ENCODE measurements at regions not wholly inside any gene's neighbourhood (a gene's known extent, or its start where the extent isn't known, plus 50 kb on each side); places are given as distances from the start of the nearest gene placed in this dataset.

DNA sequence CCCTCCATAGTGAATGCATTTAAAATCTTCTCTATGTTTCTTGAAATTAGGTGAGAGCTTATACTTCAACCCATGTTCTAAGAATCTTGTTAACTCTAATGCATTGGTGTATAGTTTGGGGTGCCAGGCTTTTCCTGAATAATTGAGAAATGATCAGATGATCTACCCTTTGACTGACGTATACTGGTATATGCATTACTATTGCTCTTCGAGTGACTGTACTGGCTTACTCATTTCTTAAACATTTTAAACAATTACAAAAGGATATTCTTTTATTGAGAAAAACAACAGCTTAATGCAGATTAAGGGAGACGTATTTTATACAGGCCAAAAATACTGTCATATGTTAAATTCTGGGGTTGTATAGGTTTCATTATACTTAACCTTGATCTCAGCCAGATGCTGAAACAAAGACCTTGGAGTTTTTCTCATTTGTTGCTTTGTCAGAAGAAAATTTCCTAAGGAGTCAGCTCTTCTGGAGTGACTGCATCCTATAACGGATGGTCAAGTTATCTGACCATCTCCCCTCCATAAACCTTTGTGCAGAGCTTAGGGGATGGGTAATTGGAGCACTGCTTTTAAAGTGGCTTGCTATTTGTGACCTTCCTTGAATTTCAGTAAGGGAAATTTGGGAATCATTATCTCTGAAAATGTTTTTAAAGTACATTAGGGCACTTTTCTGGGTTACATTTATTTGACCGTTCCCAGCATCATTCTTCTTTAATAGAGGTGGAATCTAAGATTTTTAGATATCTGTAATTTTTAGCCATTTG, 507.6 kb downstream of the PCNX1 start:
- Histone ChIP-seq H2AFZ (ENCODE audit: low read depth, low read length) (no peak overlapping the region), H3K27ac (ENCODE audit: low read depth, low read length) (peak overlapping the region; percentile 56), H3K9me3 (ENCODE audit: insufficient read depth, low read depth, low read length) (no peaks in the 10 kb centered on the region), H3K9ac (ENCODE audit: low read length) (peak overlapping the region; percentile 42), H3K4me2 (ENCODE audit: low read length) (peak overlapping the region; percentile 64), H3K4me1 (ENCODE audit: insufficient read depth, low read length) (peaks cover 9% of the 10 kb centered on the region), H3K4me3 (ENCODE audit: insufficient read depth, low read depth, low read length) (no peak overlapping the region), H3K36me3 (ENCODE audit: insufficient read depth, low read length) (no peaks in the 10 kb centered on the region), H4K20me1 (ENCODE audit: insufficient read depth, low read length) (peaks cover 5% of the 10 kb centered on the region), H3K79me2 (ENCODE audit: insufficient read depth, low read length) (peaks cover 49% of the 10 kb centered on the region), H3K27me3 (ENCODE audit: insufficient read depth, low read length) (no peaks in the 10 kb centered on the region)
- TF ChIP-seq EZH2 (IDR thresholded peaks at IDR 0.05; ENCODE audit: insufficient read depth, low read length), result no peak
- TF ChIP-seq, protein P1, sequence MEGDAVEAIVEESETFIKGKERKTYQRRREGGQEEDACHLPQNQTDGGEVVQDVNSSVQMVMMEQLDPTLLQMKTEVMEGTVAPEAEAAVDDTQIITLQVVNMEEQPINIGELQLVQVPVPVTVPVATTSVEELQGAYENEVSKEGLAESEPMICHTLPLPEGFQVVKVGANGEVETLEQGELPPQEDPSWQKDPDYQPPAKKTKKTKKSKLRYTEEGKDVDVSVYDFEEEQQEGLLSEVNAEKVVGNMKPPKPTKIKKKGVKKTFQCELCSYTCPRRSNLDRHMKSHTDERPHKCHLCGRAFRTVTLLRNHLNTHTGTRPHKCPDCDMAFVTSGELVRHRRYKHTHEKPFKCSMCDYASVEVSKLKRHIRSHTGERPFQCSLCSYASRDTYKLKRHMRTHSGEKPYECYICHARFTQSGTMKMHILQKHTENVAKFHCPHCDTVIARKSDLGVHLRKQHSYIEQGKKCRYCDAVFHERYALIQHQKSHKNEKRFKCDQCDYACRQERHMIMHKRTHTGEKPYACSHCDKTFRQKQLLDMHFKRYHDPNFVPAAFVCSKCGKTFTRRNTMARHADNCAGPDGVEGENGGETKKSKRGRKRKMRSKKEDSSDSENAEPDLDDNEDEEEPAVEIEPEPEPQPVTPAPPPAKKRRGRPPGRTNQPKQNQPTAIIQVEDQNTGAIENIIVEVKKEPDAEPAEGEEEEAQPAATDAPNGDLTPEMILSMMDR (IDR thresholded peaks at IDR 0.05; ENCODE audit: insufficient read depth, low read depth, low read length), result no peak
- peaks cover 3% of the 10 kb centered on the region for H3K4me1 Mint-ChIP-seq (ENCODE audit: low read depth, unreplicated experiment)
- DNase-seq (ENCODE audit: low read depth) (peak; percentile 53), FAIRE-seq (peak; percentile 64)
- H3K36me3 Mint-ChIP-seq (ENCODE audit: low read depth, unreplicated experiment), result no peaks in the 10 kb centered on the region
- no peak overlapping the region for H3K4me3 Mint-ChIP-seq (ENCODE audit: unreplicated experiment)
- no peaks in the 10 kb centered on the region for H3K27me3 Mint-ChIP-seq (ENCODE audit: low read depth, unreplicated experiment)
- H3K27ac Mint-ChIP-seq (ENCODE audit: unreplicated experiment), result no peak overlapping the region
- H3K9me3 Mint-ChIP-seq (ENCODE audit: unreplicated experiment), result peaks cover 2% of the 10 kb centered on the region

DNA sequence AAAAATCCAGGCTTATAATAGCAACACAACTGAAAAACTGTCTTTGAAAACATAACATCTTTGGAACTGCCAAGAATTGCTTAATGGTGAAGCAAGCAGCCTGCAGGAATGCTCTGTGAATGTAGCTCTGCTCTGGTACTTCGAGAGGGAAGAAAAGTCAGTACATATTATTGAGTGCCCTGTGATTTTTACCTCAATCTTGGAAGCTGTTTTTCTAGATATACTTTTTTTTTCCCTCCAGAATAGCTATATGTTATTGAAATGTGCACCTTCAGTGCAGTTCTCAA, 508.1 kb downstream of the PCNX1 start:
- no peaks in the 10 kb centered on the region for H3K36me3 Mint-ChIP-seq (ENCODE audit: low read depth, unreplicated experiment)
- peak; percentile 69 for DNase-seq (ENCODE audit: low read depth)
- no peaks in the 10 kb centered on the region for H3K27me3 Mint-ChIP-seq (ENCODE audit: low read depth, unreplicated experiment)
- FAIRE-seq, result no peak
- peaks cover 46% of the 10 kb centered on the region for H3K79me2 ChIP-seq (ENCODE audit: insufficient read depth, low read length)
- H3K27ac Mint-ChIP-seq (ENCODE audit: unreplicated experiment), result no peak overlapping the region
- H3K36me3 ChIP-seq (ENCODE audit: insufficient read depth, low read length), result no peaks in the 10 kb centered on the region
- peak overlapping the region; percentile 42 for H3K9ac ChIP-seq (ENCODE audit: low read length)
- peak overlapping the region; percentile 64 for H3K4me2 ChIP-seq (ENCODE audit: low read length)
- H3K4me3 Mint-ChIP-seq (ENCODE audit: unreplicated experiment), result no peak overlapping the region
- no peak overlapping the region for H2AFZ ChIP-seq (ENCODE audit: low read depth, low read length)
- no peaks in the 10 kb centered on the region for H3K9me3 ChIP-seq (ENCODE audit: insufficient read depth, low read depth, low read length)
- peaks cover 9% of the 10 kb centered on the region for H3K4me1 ChIP-seq (ENCODE audit: insufficient read depth, low read length)
- peak overlapping the region; percentile 56 for H3K27ac ChIP-seq (ENCODE audit: low read depth, low read length)
- peaks cover 3% of the 10 kb centered on the region for H3K4me1 Mint-ChIP-seq (ENCODE audit: low read depth, unreplicated experiment)
- peaks cover 2% of the 10 kb centered on the region for H3K9me3 Mint-ChIP-seq (ENCODE audit: unreplicated experiment)
- no peak overlapping the region for H3K4me3 ChIP-seq (ENCODE audit: insufficient read depth, low read depth, low read length)
- no peak for TF ChIP-seq EZH2 (IDR thresholded peaks at IDR 0.05; ENCODE audit: insufficient read depth, low read length)
- TF ChIP-seq, protein P1 (IDR thresholded peaks at IDR 0.05; ENCODE audit: insufficient read depth, low read depth, low read length), result no peak
- H4K20me1 ChIP-seq (ENCODE audit: insufficient read depth, low read length), result peaks cover 5% of the 10 kb centered on the region
- H3K27me3 ChIP-seq (ENCODE audit: insufficient read depth, low read length), result no peaks in the 10 kb centered on the region

DNA sequence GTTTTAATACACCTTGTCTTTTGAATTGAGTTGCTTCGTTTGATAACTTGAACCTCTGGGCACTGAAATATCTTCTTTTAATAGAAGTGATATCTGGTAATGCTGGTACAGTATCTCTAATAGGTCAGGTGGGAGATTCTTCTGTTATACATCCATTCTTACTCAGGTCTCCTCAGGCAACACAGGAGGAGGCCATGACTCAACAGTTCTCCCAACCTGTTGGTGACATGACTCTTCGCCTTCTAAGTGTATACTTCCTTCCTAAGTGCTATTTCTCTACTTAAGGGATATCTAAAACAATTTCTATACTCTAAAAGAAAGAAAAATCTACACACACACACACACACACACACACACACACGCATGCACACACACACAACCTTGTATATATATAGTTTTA, 509.1 kb downstream of the PCNX1 start:
- Histone ChIP-seq H4K20me1 (ENCODE audit: insufficient read depth, low read length) (peaks cover 3% of the 10 kb centered on the region), H3K79me2 (ENCODE audit: insufficient read depth, low read length) (peaks cover 35% of the 10 kb centered on the region), H3K4me1 (ENCODE audit: insufficient read depth, low read length) (peaks cover 9% of the 10 kb centered on the region), H2AFZ (ENCODE audit: low read depth, low read length) (no peak overlapping the region), H3K9ac (ENCODE audit: low read length) (no peak overlapping the region), H3K27me3 (ENCODE audit: insufficient read depth, low read length) (no peaks in the 10 kb centered on the region), H3K9me3 (ENCODE audit: insufficient read depth, low read depth, low read length) (no peaks in the 10 kb centered on the region), H3K36me3 (ENCODE audit: insufficient read depth, low read length) (no peaks in the 10 kb centered on the region), H3K4me2 (ENCODE audit: low read length) (no peak overlapping the region), H3K4me3 (ENCODE audit: insufficient read depth, low read depth, low read length) (no peak overlapping the region), H3K27ac (ENCODE audit: low read depth, low read length) (no peak overlapping the region)
- H3K27me3 Mint-ChIP-seq (ENCODE audit: low read depth, unreplicated experiment), result no peaks in the 10 kb centered on the region
- peaks cover 2% of the 10 kb centered on the region for H3K9me3 Mint-ChIP-seq (ENCODE audit: unreplicated experiment)
- DNase-seq (ENCODE audit: low read depth) (peak; percentile 18), FAIRE-seq (no peak)
- no peak overlapping the region for H3K4me3 Mint-ChIP-seq (ENCODE audit: unreplicated experiment)
- H3K4me1 Mint-ChIP-seq (ENCODE audit: low read depth, unreplicated experiment), result peaks cover 3% of the 10 kb centered on the region
- no peak overlapping the region for H3K27ac Mint-ChIP-seq (ENCODE audit: unreplicated experiment)
- H3K36me3 Mint-ChIP-seq (ENCODE audit: low read depth, unreplicated experiment), result no peaks in the 10 kb centered on the region
- TF ChIP-seq EZH2 (IDR thresholded peaks at IDR 0.05; ENCODE audit: insufficient read depth, low read length), result no peak
- TF ChIP-seq, protein P1 (IDR thresholded peaks at IDR 0.05; ENCODE audit: insufficient read depth, low read depth, low read length), result no peak
